Endothelial cell of umbilical vein (primary cell): ENCODE measurements at regions not wholly inside any gene's neighbourhood (a gene's known extent, or its start where the extent isn't known, plus 50 kb on each side); places are given as distances from the start of the nearest gene placed in this dataset.
A peak's percentile ranks its signal among the peaks of the same experiment; 100 is the strongest.

Experiments used
- BruUV-seq: library from RNA; stranded (reverse); fragments of 400-500 nt; replicated peaks from 2 replicates; lab custom pipeline; 2021; lab: Mats Ljungman, UMichigan
- CTCF ChIA-PET: fragments of 300-600, 350-600 bp; sonication (Branson Sonifier 250); formaldehyde crosslinking; loops from one replicate; lab custom pipeline; 2021; ENCODE audit warnings: antibody characterized with exemption, inconsistent platforms; lab: Charles Lee
- POLR2A ChIA-PET: fragments of 300-600, 350-600 bp; sonication (Branson Sonifier 250); formaldehyde crosslinking; loops from one replicate; lab custom pipeline; 2021; ENCODE audit warnings: antibody characterized with exemption, inconsistent platforms; lab: Charles Lee
- DNase-seq: peaks from one replicate; pipeline ENCODE4 v3.0.0-alpha.2; 2011; ENCODE audit warnings: low read depth, low spot score
- FAIRE-seq: peaks from 2 replicates; lab custom pipeline; 2011; peaks lifted over from hg19 to GRCh38; lab: Jason Lieb, UNC
- H2AFZ ChIP-seq: 2 replicates; pipeline ENCODE4 v1.6.0; 2012; ENCODE audit warnings: low read depth, low read length, control low read depth, inconsistent platforms
- H3K27ac ChIP-seq: 2 replicates; pipeline ENCODE4 v1.5.1; 2011; ENCODE audit warnings: low read depth, mild to moderate bottlenecking, control low read depth, low read length, moderate library complexity; ENCODE audit not compliant: insufficient read depth
- H3K27me3 ChIP-seq, 2 experiments: 2 replicates each; pipeline versions ENCODE4 v1.6.0 to v1.6.1; 2011; ENCODE audit warnings: low read length in 2 of 2, mixed read lengths in 1 of 2; ENCODE audit not compliant: control insufficient read depth in 2 of 2, insufficient read depth in 2 of 2
- H3K36me3 ChIP-seq, 2 experiments: 2 replicates in 1 of 2; 3 replicates in 1 of 2; pipeline ENCODE4 v1.5.1; 2011; ENCODE audit warnings: low read length in 2 of 2, mild to moderate bottlenecking in 1 of 2, moderate library complexity in 1 of 2; ENCODE audit not compliant: control insufficient read depth in 2 of 2, insufficient read depth in 2 of 2; ENCODE audit errors: extremely low read depth in 1 of 2
- H3K4me1 ChIP-seq: 3 replicates; pipeline ENCODE4 v1.5.1; 2011; ENCODE audit warnings: mild to moderate bottlenecking, low read length; ENCODE audit not compliant: control insufficient read depth, insufficient read depth; ENCODE audit errors: extremely low read depth
- H3K4me2 ChIP-seq: 2 replicates; pipeline ENCODE4 v1.6.1; 2011; ENCODE audit warnings: low read length, control low read depth, mixed read lengths; ENCODE audit not compliant: insufficient read depth
- H3K4me3 ChIP-seq, 3 experiments: fragments of 200-600 bp in 1 of 3; sonication (generic), shearing (Covaris generic) in 1 of 3; replicated peaks in 1 of 3; 2 replicates each; pipeline ENCODE4 v1.5.1; 2011 to 2016; ENCODE audit warnings: control low read depth in 3 of 3, low read length in 3 of 3, mild to moderate bottlenecking in 2 of 3, inconsistent platforms in 1 of 3, low read depth in 1 of 3, moderate library complexity in 1 of 3; ENCODE audit not compliant: insufficient read depth in 1 of 3
- H3K79me2 ChIP-seq: 2 replicates; pipeline ENCODE4 v1.6.0; 2012; ENCODE audit warnings: low read length, inconsistent platforms; ENCODE audit not compliant: control insufficient read depth, insufficient read depth
- H3K9ac ChIP-seq: replicated peaks from 2 replicates; pipeline ENCODE3; 2011; ENCODE audit warnings: low read length, control low read depth; ENCODE audit not compliant: insufficient read depth; ENCODE audit errors: extremely low read depth
- H3K9me1 ChIP-seq: replicated peaks from 3 replicates; pipeline ENCODE4 v1.6.0; 2011; ENCODE audit warnings: mild to moderate bottlenecking, low read length; ENCODE audit not compliant: control insufficient read depth, insufficient read depth; ENCODE audit errors: extremely low read depth
- H3K9me3 ChIP-seq: replicated peaks from 2 replicates; pipeline ENCODE4 v1.5.1; 2012; ENCODE audit warnings: low read length, inconsistent platforms; ENCODE audit not compliant: control insufficient read depth, insufficient read depth
- H4K20me1 ChIP-seq: replicated peaks from 2 replicates; pipeline ENCODE3; 2011; ENCODE audit warnings: mild to moderate bottlenecking, low read length; ENCODE audit not compliant: control insufficient read depth, insufficient read depth; ENCODE audit errors: extremely low read depth
- EZH2 ChIP-seq: IDR thresholded peaks from 2 replicates; pipeline ENCODE4 v1.6.1; 2012; ENCODE audit warnings: borderline replicate concordance, low read depth, mild to moderate bottlenecking, moderate library complexity, low read length, inconsistent platforms; ENCODE audit not compliant: severe bottlenecking
- JUN ChIP-seq: IDR thresholded peaks from 2 replicates; pipeline ENCODE4 v1.6.1; 2011; ENCODE audit warnings: borderline replicate concordance, low read depth; ENCODE audit not compliant: insufficient read length, insufficient read depth
- dilution Hi-C: fragments of 300-500 bp; cut with MboI; formaldehyde crosslinking; loops from one replicate; pipeline ENCODE4 v1.15.0; 2019; ENCODE audit warnings: low sequenced_read_pairs; ENCODE audit not compliant: extremely low pct_ligation_motif_present
- intact Hi-C: fragments of 100-400 bp; cut with micrococcal nuclease; formaldehyde crosslinking; loops from one replicate; pipeline ENCODE4 v1.10.0; 2022
- TF ChIP-seq, protein P1 (sequence below), 2 donors: IDR thresholded peaks; 1 replicate in 1 of 2; 2 replicates in 1 of 2; pipeline ENCODE4 v1.5.1; 2011; ENCODE audit warnings: low read length in 2 of 2, mild to moderate bottlenecking in 2 of 2, moderate library complexity in 2 of 2, control low read depth in 1 of 2, inconsistent platforms in 1 of 2, low read depth in 1 of 2; ENCODE audit not compliant: insufficient read depth in 1 of 2; ENCODE audit errors: extremely low read depth in 1 of 2

DNA sequence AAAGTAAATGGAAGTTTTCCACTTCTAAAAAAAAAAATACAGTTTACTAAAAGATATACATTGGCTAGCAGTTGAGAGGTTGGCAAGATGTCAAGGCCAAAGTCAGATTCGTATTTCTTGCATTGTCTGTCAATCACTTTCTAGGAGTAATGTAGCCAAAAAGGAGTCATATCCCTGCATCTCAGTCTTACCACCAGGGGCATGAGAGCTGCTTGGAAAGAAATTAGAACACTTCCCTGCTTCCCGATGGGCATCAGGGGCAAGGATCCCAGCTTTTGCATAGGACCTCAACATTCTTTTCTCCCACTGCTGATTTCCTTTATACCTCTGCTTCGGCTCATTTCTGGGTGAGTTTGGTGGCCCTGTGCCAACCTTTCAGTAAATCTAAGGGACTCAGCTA is 581.0 kb upstream of the MAP3K7 start:
- Histone ChIP-seq H3K4me3 (no peak overlapping the region), H3K9me3 (no peaks in the 10 kb centered on the region), H3K9me1 (no peaks in the 10 kb centered on the region), H3K4me2 (no peak overlapping the region), H4K20me1 (no peaks in the 10 kb centered on the region), H3K4me1 (no peaks in the 10 kb centered on the region), H3K9ac (no peak overlapping the region), H2AFZ (no peak overlapping the region), H3K79me2 (no peaks in the 10 kb centered on the region), H3K27me3 (no peaks in the 10 kb centered on the region), H3K27ac (no peak overlapping the region), H3K36me3 (no peaks in the 10 kb centered on the region)
- ChIA-PET CTCF (no interaction called here), POLR2A (no interaction called here)
- BruUV-seq: no TSS peak
- dilution Hi-C loops: no loop called here
- FAIRE-seq (no peak), DNase-seq (no peak)
- TF ChIP-seq, protein P1, sequence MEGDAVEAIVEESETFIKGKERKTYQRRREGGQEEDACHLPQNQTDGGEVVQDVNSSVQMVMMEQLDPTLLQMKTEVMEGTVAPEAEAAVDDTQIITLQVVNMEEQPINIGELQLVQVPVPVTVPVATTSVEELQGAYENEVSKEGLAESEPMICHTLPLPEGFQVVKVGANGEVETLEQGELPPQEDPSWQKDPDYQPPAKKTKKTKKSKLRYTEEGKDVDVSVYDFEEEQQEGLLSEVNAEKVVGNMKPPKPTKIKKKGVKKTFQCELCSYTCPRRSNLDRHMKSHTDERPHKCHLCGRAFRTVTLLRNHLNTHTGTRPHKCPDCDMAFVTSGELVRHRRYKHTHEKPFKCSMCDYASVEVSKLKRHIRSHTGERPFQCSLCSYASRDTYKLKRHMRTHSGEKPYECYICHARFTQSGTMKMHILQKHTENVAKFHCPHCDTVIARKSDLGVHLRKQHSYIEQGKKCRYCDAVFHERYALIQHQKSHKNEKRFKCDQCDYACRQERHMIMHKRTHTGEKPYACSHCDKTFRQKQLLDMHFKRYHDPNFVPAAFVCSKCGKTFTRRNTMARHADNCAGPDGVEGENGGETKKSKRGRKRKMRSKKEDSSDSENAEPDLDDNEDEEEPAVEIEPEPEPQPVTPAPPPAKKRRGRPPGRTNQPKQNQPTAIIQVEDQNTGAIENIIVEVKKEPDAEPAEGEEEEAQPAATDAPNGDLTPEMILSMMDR (IDR thresholded peaks at IDR 0.05; ENCODE audit: extremely low read depth in 1 of 2, insufficient read depth in 1 of 2, low read depth in 1 of 2, low read length in 2 of 2): peak in 1 of 2 donors; percentile 8
- no peak for TF ChIP-seq EZH2
- intact Hi-C loops: no loop called here

DNA sequence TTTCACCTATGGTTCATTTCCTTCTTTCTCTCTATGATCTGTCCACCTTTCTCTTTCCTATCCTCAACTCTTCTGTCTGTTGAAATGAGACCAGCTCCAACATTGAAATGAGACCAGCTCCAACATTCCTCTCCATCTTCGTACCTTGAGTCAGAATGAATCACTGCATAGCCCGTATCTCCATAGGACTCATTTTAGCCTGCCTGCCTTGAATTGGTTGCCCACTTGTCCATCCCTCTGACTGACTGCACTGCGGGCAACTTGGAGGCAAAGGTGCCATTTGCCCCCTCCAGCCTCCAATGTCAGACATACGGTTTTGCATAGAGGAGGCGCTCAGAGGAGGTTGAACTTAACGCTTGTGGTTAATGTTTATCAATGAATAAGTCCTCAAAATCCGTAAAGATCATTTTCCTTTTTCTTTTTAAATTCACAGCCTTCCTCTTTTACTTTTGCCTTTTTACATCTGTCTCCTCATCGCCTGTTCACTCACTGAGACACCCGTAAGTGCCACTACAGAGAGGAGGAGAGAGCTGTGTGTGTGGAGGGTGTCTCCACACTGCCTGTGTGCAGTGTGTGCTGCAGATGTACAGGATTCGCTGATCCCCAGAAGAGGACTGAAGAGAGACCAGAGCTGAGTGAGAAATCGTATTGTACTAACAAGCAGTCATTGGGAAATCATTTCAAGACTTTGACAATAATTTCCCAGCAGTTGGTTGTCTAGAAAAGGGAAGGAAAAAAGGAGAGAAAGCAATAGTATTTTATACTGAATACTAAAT is 579.6 kb upstream of the MAP3K7 start:
- dilution Hi-C loops: no loop called here

More for the DNA sequence above, 579.6 kb upstream of the MAP3K7 start:
- Histone ChIP-seq H3K4me2 (no peak overlapping the region), H3K27ac (no peak overlapping the region), H3K4me3 (no peak overlapping the region), H2AFZ (no peak overlapping the region), H3K9me1 (no peaks in the 10 kb centered on the region), H3K79me2 (no peaks in the 10 kb centered on the region), H3K9ac (no peak overlapping the region), H4K20me1 (no peaks in the 10 kb centered on the region), H3K4me1 (no peaks in the 10 kb centered on the region), H3K36me3 (no peaks in the 10 kb centered on the region), H3K27me3 (no peaks in the 10 kb centered on the region), H3K9me3 (no peaks in the 10 kb centered on the region)
- FAIRE-seq (no peak), DNase-seq (no peak)
- intact Hi-C loops: no loop called here
- no TSS peak for BruUV-seq
- TF ChIP-seq JUN: no peak
- POLR2A ChIA-PET: no interaction called here
- CTCF ChIA-PET: interaction anchor here (1.6 kb wide), 1 partner anchor 9 kb away, joined by 5 read pairs; no protein-coding TSS in a partner anchor
